ENCODE measurements at regions not wholly inside any gene's neighbourhood (a gene's known extent, or its start where the extent isn't known, plus 50 kb on each side); places are given as distances from the start of the nearest gene placed in this dataset.

DNA sequence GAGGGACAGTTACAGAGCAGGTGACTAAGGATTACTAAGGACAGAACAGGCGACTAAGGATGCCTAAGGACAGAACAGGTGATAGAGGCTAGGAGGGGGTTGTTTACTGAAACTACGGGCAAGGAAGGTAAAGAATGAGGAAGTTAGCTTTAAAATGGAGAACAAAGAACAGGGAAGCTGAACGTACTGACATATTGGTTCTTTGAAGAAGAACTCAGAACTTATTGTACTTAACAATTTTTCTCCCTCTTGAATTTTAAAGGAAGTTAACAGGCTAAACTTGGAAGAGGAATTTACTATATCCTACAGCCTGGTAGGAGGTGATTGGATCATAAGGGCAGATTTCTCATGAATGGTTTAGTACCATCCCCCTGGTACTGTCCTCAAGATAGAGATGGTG is 290.2 kb downstream of the SHQ1 start:
- TF ChIP-seq, protein P1, sequence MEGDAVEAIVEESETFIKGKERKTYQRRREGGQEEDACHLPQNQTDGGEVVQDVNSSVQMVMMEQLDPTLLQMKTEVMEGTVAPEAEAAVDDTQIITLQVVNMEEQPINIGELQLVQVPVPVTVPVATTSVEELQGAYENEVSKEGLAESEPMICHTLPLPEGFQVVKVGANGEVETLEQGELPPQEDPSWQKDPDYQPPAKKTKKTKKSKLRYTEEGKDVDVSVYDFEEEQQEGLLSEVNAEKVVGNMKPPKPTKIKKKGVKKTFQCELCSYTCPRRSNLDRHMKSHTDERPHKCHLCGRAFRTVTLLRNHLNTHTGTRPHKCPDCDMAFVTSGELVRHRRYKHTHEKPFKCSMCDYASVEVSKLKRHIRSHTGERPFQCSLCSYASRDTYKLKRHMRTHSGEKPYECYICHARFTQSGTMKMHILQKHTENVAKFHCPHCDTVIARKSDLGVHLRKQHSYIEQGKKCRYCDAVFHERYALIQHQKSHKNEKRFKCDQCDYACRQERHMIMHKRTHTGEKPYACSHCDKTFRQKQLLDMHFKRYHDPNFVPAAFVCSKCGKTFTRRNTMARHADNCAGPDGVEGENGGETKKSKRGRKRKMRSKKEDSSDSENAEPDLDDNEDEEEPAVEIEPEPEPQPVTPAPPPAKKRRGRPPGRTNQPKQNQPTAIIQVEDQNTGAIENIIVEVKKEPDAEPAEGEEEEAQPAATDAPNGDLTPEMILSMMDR (IDR thresholded peaks at IDR 0.05): no peak
- TF ChIP-seq EP300 (IDR thresholded peaks at IDR 0.05; ENCODE audit: borderline replicate concordance in 1 of 2, low read depth in 1 of 2, low read length in 1 of 2) (no peak), CHD2 (IDR thresholded peaks at IDR 0.05; ENCODE audit: low read length, partially characterized antibody) (no peak), RAD21 (IDR thresholded peaks at IDR 0.05; ENCODE audit: low read length) (no peak), POLR2AphosphoS5 (IDR thresholded peaks at IDR 0.05; ENCODE audit: low read depth, low read length) (no peak), RCOR1 (IDR thresholded peaks at IDR 0.05; ENCODE audit: low read length) (no peak)
- TF ChIP-seq, protein P2, sequence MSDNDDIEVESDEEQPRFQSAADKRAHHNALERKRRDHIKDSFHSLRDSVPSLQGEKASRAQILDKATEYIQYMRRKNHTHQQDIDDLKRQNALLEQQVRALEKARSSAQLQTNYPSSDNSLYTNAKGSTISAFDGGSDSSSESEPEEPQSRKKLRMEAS (IDR thresholded peaks at IDR 0.05; ENCODE audit: low read depth): no peak
- TF ChIP-seq, protein P3, sequence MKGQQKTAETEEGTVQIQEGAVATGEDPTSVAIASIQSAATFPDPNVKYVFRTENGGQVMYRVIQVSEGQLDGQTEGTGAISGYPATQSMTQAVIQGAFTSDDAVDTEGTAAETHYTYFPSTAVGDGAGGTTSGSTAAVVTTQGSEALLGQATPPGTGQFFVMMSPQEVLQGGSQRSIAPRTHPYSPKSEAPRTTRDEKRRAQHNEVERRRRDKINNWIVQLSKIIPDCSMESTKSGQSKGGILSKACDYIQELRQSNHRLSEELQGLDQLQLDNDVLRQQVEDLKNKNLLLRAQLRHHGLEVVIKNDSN (IDR thresholded peaks at IDR 0.05; ENCODE audit: borderline replicate concordance, low read depth): no peak
